ENCODE measurements at regions not wholly inside any gene's neighbourhood (a gene's known extent, or its start where the extent isn't known, plus 50 kb on each side); places are given as distances from the start of the nearest gene placed in this dataset.

GRCh38 chr10:45219416-45219815 is 96.0 kb downstream of the OR13A1 start:
- dilution Hi-C loops (cut with HindIII; ENCODE audit: low sequenced_read_pairs, unreplicated experiment) (no loop called here), intact Hi-C loops (cut with micrococcal nuclease) (no loop called here), in situ Hi-C loops (cut with MboI; ENCODE audit: low sequenced_read_pairs) (no loop called here)
- WGBS, 2 experiments (ENCODE audit: extremely low coverage in 2 of 2, insufficient read length in 1 of 2), result 82% methylated on average over 2 of the region's 4 CpGs; no CpG with 5 or more reads in 1 of the 2 experiments
- Histone ChIP-seq H2AK9ac (replicated peaks; ENCODE audit: low read depth, low read length, poor library complexity) (no peak overlapping the region), H3K9ac (ENCODE audit: low read depth, low read length) (no peak overlapping the region), H3K79me1 (ENCODE audit: low read depth in 1 of 2, low read length in 2 of 2) (no peaks in the 10 kb centered on the region), H3K4me1 (ENCODE audit: control insufficient read depth, insufficient read depth, low read length) (no peaks in the 10 kb centered on the region), H3K4ac (ENCODE audit: low read depth, low read length) (no peak overlapping the region), H3K4me3 (ENCODE audit: insufficient read depth, low read depth, low read length) (no peak overlapping the region), H3K23ac (ENCODE audit: low read depth, low read length) (no peak overlapping the region), H3K27me3 (ENCODE audit: control insufficient read depth, insufficient read depth, low read length) (peaks cover 2% of the 10 kb centered on the region; the same call in 1 of the 2 replicates), H2BK5ac (ENCODE audit: low read depth, low read length, poor library complexity, severe bottlenecking) (no peak overlapping the region), H2BK120ac (ENCODE audit: low read depth, low read length) (no peak overlapping the region), H4K8ac (ENCODE audit: low read depth in 2 of 2, low read length in 2 of 2) (no peak overlapping the region), H3K36me3 (ENCODE audit: control insufficient read depth, insufficient read depth, low read length) (no peaks in the 10 kb centered on the region), H4K5ac (ENCODE audit: low read depth, low read length) (no peak overlapping the region), H3K14ac (replicated peaks; ENCODE audit: low read depth, low read length) (no peak overlapping the region), H3K9me1 (ENCODE audit: insufficient read depth, low read length) (no peaks in the 10 kb centered on the region), H4K20me1 (ENCODE audit: insufficient read depth, low read length) (no peaks in the 10 kb centered on the region), H3K56ac (ENCODE audit: extremely low read depth, insufficient read depth, low read length) (no peak overlapping the region), H2AK5ac (ENCODE audit: low read depth, low read length) (no peak overlapping the region), H3K27ac (ENCODE audit: insufficient read depth, low read length) (no peak overlapping the region), H3K4me2 (ENCODE audit: low read depth, low read length) (no peak overlapping the region), H2BK20ac (ENCODE audit: low read depth, low read length) (no peak overlapping the region), H2AFZ (replicated peaks; ENCODE audit: low read length, poor library complexity) (no peak overlapping the region), H4K91ac (ENCODE audit: insufficient read depth, low read depth, low read length) (no peak overlapping the region), H3K18ac (ENCODE audit: low read depth, low read length) (no peak overlapping the region), H2BK15ac (ENCODE audit: low read depth, low read length) (no peak overlapping the region), H3K9me3 (ENCODE audit: control insufficient read depth, insufficient read depth, low read length) (no peaks in the 10 kb centered on the region)
- no TSS peak for BruUV-seq (replicated peaks)
- TF ChIP-seq CHD1 (IDR thresholded peaks at IDR 0.05; ENCODE audit: low read depth, low read length) (no peak), RCOR1 (IDR thresholded peaks at IDR 0.05; ENCODE audit: insufficient replicate concordance, low read length) (no peak), MXI1 (IDR thresholded peaks at IDR 0.05; ENCODE audit: borderline replicate concordance, low read depth, low read length) (no peak), RFX5 (IDR thresholded peaks at IDR 0.05; ENCODE audit: low read depth, low read length) (no peak), USF2 (IDR thresholded peaks at IDR 0.05; ENCODE audit: low read depth, low read length) (no peak), CTCF (conservative IDR thresholded peaks at IDR 0.05; ENCODE audit: low read depth, low read length) (no peak), FOS (IDR thresholded peaks at IDR 0.05; ENCODE audit: low read depth, low read length) (no peak), NFE2L2 (IDR thresholded peaks at IDR 0.05; ENCODE audit: low read depth, low read length) (no peak), POLR2A (IDR thresholded peaks at IDR 0.05; ENCODE audit: low read depth, low read length) (no peak), CEBPB (IDR thresholded peaks at IDR 0.05; ENCODE audit: low read depth, low read length) (no peak), SMC3 (IDR thresholded peaks at IDR 0.05; ENCODE audit: low read depth, low read length) (no peak), MAFK (IDR thresholded peaks at IDR 0.05; ENCODE audit: low read depth, low read length) (no peak), BHLHE40 (IDR thresholded peaks at IDR 0.05; ENCODE audit: low read depth, low read length) (no peak), RAD21 (IDR thresholded peaks at IDR 0.05; ENCODE audit: low read length) (no peak)
- ATAC-seq (ENCODE audit: low read depth) (no peak), DNase-seq (no peak)
- CTCF ChIA-PET, result no interaction called here
- POLR2A ChIA-PET (ENCODE audit: unreplicated experiment), result no interaction called here
